AG20443 (cell line): ENCODE measurements at regions not wholly inside any gene's neighbourhood (a gene's known extent, or its start where the extent isn't known, plus 50 kb on each side); places are given as distances from the start of the nearest gene placed in this dataset.
"Not testable (repeated sequence)": the region's sequence is repeated elsewhere in the genome, so short reads cannot be mapped to it uniquely, and the experiment has no call there.

Experiments
- DNase-seq: peaks from one replicate; pipeline ENCODE4 v3.0.0; 2012; ENCODE audit warnings: low spot score, mixed read lengths

- DNase-seq, result no peak
These were observed 254.3 kb downstream of the SOX4 start for GRCh38 chr6:21847711-21848480.

GRCh38 chr6:21850691-21851090 lies 257.1 kb downstream of the SOX4 start:
- no peak for DNase-seq

GRCh38 chr6:21855811-21856455 lies 262.4 kb downstream of the SOX4 start:
- DNase-seq, result peak; percentile 22

- peak; percentile 75 for DNase-seq
These were observed 262.9 kb downstream of the SOX4 start for GRCh38 chr6:21856456-21856825.

GRCh38 chr6:21856844-21857243 lies 263.3 kb downstream of the SOX4 start:
- DNase-seq, result peak; percentile 19

- DNase-seq, result no peak
These were observed 264.5 kb downstream of the SOX4 start for GRCh38 chr6:21858076-21858475.

GRCh38 chr6:21859193-21859735 lies 265.7 kb downstream of the SOX4 start:
- no peak for DNase-seq

- DNase-seq, result no peak
These were observed 268.4 kb downstream of the SOX4 start for GRCh38 chr6:21861942-21862341.

GRCh38 chr6:21864206-21864605 lies 270.7 kb downstream of the SOX4 start:
- DNase-seq, result no peak

GRCh38 chr6:21868226-21868625 lies 274.7 kb downstream of the SOX4 start:
- DNase-seq, result no peak

GRCh38 chr6:21869085-21869771 lies 275.7 kb downstream of the SOX4 start:
- no peak for DNase-seq

- DNase-seq, result no peak
These were observed 276.7 kb downstream of the SOX4 start for GRCh38 chr6:21870076-21870730.

- DNase-seq, result no peak
These were observed 278.3 kb downstream of the SOX4 start for GRCh38 chr6:21871831-21872230.

- no peak for DNase-seq
These were observed 279.2 kb downstream of the SOX4 start for GRCh38 chr6:21872749-21873148.

- DNase-seq, result peak; percentile 83
These were observed 280.0 kb downstream of the SOX4 start for GRCh38 chr6:21873562-21873961.

GRCh38 chr6:21874372-21874771 lies 280.8 kb downstream of the SOX4 start:
- DNase-seq, result no peak

GRCh38 chr6:21877037-21877436 lies 283.5 kb downstream of the SOX4 start:
- not testable (repeated sequence) for DNase-seq

GRCh38 chr6:21880249-21880648 lies 286.7 kb downstream of the SOX4 start:
- DNase-seq, result not testable (repeated sequence)

GRCh38 chr6:21881969-21882465 lies 288.5 kb downstream of the SOX4 start:
- DNase-seq, result no peak

- DNase-seq, result no peak
These were observed 290.2 kb downstream of the SOX4 start for GRCh38 chr6:21883595-21884328.

GRCh38 chr6:21885111-21885510 lies 291.6 kb downstream of the SOX4 start:
- DNase-seq, result no peak
